Left renal pelvis (tissue), 4 donors: ENCODE measurements at regions not wholly inside any gene's neighbourhood (a gene's known extent, or its start where the extent isn't known, plus 50 kb on each side); places are given as distances from the start of the nearest gene placed in this dataset.
"Not testable (repeated sequence)": the region's sequence is repeated elsewhere in the genome, so short reads cannot be mapped to it uniquely, and the experiment has no call there.

Source experiments
- DNase-seq, 4 donors: peaks; one replicate each; pipeline ENCODE4 v3.0.0-alpha.2; 2013; ENCODE audit warnings: low read depth in 4 of 4, low spot score in 3 of 4

DNA sequence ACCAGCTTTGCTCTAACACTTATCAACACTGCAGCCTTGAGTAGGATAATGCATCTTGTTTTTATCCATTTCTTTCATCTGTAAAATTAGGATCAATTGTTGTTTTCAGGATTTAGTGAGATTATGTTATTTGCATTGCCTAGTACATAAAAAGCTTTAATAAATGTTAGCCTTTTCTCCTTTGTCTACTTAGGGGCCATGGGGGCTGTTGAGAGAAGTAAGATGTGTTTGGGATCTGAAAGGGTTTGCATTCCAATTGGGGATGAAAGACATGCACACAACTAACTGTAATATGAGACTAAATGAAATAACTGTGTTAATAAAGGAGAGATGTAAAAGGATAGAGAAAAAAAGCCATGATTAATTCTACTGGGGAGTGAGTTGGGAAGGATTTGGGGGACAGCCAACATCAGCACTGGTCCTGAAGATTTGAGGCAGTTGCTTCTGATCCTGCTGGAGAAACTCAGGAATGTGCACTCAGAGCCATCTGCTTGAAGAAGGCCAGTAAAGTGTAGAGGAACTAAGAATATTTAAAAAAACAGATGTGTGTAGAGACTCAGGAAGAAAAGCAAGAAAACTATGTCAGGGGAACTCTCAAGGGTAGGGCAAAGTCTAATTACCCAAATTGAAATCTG is 236.3 kb downstream of the OLFM4 start:
- DNase-seq, result no peak

DNA sequence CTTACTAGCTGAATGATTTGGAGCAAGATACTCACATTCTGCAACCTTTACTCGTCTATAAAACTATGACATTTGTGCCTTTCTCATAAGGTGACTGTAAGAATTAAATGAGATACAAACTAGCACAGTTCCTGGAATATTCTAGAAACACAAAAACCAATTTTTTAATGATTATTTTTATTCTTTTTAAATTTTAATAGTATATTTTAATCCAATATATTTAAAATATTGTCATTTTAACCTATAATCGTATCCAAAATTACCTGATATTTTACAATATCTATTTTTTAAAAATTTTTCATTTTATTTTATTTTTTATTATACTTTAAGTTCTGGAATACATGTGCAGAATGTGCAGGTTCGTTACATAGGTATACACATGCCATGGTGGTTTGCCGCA is 238.1 kb downstream of the OLFM4 start:
- DNase-seq, result no peak

- DNase-seq, result no peak
These were observed 241.0 kb downstream of the OLFM4 start for GRCh38 chr13:53269634-53270033.

- no peak for DNase-seq
These were observed 244.3 kb downstream of the OLFM4 start for GRCh38 chr13:53272873-53273272.

GRCh38 chr13:53276265-53276664 is 247.7 kb downstream of the OLFM4 start:
- no peak for DNase-seq

GRCh38 chr13:53281677-53282076 is 253.1 kb downstream of the OLFM4 start:
- DNase-seq, result no peak

- no peak for DNase-seq
These were observed 257.4 kb downstream of the OLFM4 start for GRCh38 chr13:53285896-53286430.

GRCh38 chr13:53298396-53298795 is 269.8 kb downstream of the OLFM4 start:
- no peak for DNase-seq

DNA sequence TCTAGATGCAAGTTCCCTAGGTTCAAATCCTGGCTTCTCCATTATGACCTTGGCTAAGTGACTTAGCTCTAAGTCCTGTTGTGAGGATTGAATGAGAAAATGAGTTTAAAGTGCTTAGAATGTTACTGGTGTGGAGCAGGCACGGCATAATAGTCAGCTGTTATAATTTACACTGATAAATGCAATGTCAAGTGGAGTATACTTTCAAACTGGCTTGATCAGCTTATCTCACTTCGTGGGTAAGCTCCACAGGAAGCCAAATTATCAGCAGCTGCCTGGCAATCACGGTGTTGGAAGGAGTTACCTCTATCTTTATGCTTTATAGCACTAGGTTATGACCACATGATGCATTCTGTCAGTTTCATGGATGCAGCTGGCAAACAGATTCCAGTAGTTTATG is 272.8 kb downstream of the OLFM4 start:
- DNase-seq, result no peak

DNA sequence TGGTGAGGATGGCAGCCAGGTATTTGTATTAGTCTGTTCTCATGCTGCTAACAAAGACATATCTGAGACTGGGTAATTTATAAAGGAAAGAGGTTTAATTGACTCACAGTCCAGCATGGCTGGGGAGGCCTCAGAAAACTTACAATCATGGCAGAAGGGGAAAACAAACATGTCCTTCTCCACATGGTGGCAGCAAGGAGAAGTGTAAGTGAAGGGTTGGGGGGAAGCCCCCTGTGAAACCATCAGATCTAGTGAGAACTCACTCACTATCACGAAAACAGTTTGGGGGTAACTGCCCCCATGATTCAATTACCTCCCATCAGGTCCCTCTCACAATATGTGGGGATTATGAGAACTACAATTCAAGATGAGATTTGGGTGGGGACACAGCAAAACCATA is 276.8 kb downstream of the OLFM4 start:
- DNase-seq, result not testable (repeated sequence)

DNA sequence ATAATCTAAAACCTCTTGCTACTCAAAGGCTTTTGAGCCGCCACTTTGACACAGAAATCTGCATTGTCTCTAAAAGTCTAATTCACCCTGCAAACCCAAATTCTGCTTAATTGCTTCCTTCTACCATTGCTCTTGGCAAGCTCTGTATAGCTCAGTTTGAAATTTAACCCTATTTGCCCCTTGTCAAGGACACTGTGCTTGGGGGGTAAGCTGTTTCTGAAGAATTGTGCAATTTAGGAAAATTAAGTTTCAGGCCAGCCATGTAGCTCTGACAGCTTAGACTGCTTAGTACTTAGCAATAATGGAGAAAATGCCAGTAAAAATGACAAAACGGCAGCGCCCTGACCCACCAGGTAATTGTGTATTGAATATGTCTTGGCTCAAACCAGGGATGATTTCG is 282.2 kb downstream of the OLFM4 start:
- DNase-seq, result no peak

DNA sequence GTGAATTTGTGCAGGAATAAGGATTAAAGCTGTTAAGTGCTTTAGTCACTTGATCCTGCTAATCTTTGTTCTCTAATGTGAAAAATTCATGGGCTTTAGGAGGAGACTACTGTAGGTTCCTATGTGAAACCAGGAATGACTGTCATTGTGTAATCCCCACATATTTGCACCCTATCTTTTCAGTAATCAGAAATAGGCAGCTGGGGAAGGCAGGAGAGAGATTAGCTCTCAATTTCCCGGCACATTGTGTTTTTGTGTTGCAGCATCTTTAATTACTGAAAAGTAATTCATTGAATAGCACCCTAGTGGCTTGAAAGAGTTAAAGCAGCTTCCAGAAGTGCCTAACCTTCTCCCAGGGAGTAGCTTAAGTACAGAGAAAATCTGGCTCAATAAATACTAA is 282.9 kb downstream of the OLFM4 start:
- no peak for DNase-seq

GRCh38 chr13:53321296-53321801 is 292.7 kb downstream of the OLFM4 start:
- no peak for DNase-seq

DNA sequence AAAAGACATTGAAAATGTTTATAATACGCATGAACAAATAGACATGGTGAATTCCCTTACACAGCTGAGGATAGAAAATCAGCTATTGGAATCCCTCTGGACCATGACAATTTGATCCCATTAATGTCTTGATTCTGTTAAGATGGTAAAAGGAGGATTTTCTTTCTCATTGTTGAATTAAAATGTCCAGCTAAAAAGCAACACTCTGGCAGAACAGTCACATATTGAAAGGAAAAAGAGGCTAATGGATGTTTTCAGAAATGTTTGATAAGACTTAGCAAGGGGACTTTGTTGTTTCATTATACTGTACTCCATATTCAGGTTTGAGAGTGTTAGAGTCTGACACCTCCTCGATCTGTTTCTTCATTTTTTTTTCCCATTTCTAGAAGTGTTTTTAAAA is 296.0 kb downstream of the OLFM4 start:
- DNase-seq, result no peak

DNA sequence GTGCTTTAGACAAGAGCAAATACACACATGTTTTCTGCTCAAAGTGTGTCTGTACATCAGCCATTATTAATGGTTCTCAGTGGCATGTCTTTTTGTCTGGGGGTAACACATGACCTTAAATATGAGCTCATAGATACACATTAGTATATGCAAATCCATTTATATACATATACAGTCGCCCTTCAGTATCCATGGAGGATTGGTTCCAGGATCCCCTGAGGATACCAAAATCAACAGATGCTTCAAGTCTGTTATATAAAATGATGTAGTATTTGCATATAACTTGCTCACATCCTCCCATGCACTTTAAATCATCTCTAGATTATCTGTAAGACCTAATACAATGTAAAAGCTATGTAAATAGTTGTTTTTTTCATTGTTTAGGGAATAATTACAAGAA is 298.1 kb downstream of the OLFM4 start:
- DNase-seq, result no peak

DNA sequence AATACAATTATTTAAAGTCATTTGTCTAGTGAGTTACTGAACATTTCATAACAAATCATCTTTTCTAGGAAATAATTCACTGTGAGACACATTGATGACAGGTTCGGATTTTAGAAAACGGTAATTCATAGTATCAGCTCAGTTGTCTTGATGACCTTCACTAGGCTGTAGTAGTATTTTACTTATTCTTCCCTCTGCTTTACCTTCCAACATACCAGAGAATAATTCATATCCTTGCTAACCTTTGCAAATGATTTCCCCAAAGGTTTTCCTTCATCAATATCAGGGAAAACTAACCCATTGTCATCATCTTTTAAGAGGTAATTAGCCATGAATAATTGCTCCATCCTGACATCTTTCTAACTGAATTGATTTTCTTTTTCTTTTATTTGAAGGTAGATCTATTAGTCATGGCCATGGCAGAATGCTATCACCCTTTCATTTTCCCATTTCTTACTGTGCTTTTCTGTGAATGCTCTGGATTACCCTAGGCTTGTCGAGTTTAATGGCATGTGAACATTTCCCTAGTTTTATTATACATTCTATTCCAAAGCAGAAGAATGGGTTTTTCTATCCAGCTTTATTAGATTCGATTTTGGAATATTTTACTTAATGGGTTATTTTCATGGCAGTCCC is 299.2 kb downstream of the OLFM4 start:
- DNase-seq, result no peak

- no peak for DNase-seq
These were observed 308.0 kb downstream of the OLFM4 start for GRCh38 chr13:53336441-53337160.

DNA sequence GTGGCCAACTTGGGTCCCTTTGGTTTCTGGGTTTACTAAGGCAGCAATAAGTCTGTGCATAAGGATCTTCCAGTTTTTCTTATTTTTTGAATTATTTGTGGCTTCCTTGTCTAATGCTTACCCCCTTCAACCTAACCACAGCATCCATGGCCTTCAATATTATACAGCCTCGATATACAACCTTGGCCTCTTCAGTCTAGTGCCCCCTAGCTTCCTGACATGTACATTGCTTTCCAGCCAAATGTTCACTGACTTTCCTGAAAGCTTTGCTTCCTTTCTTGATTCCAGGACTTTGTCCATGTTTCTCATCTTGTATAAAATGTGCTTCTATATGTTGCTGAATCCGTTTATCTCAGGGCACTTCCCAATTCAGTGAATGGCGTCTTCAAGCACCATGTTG is 310.1 kb downstream of the OLFM4 start:
- no peak for DNase-seq

GRCh38 chr13:53340505-53341143 is 312.0 kb downstream of the OLFM4 start:
- no peak for DNase-seq

GRCh38 chr13:53341144-53341510 is 312.5 kb downstream of the OLFM4 start:
- DNase-seq, result no peak
